ENCODE measurements at regions not wholly inside any gene's neighbourhood (a gene's known extent, or its start where the extent isn't known, plus 50 kb on each side); places are given as distances from the start of the nearest gene placed in this dataset.
A peak's percentile ranks its signal among the peaks of the same experiment; 100 is the strongest.
"Not testable (repeated sequence)": the region's sequence is repeated elsewhere in the genome, so short reads cannot be mapped to it uniquely, and the experiment has no call there.

- no peak for DNase-seq
Observed at GRCh38 chr2:180596453-180596852, 384.0 kb upstream of the UBE2E3 start.

- DNase-seq = no peak
Observed at GRCh38 chr2:180591947-180592346, 388.5 kb upstream of the UBE2E3 start.

- DNase-seq = not testable (repeated sequence)
Observed at GRCh38 chr2:180591093-180591781, 389.2 kb upstream of the UBE2E3 start.

GRCh38 chr2:180583441-180584140, 396.8 kb upstream of the UBE2E3 start:
- peak in 1 of 3 experiments; percentile 10 for DNase-seq

GRCh38 chr2:180579388-180579787, 401.0 kb upstream of the UBE2E3 start:
- DNase-seq = no peak

- no peak for DNase-seq
Observed at GRCh38 chr2:180578441-180578840, 402.0 kb upstream of the UBE2E3 start.

- no peak for DNase-seq
Observed at GRCh38 chr2:180577567-180577966, 402.8 kb upstream of the UBE2E3 start.

- peak in 1 of 3 experiments; percentile 12 for DNase-seq
Observed at GRCh38 chr2:180573951-180574350, 406.5 kb upstream of the UBE2E3 start.

- peak in 1 of 3 experiments; percentile 36 for DNase-seq
Observed at GRCh38 chr2:180572346-180572745, 408.1 kb upstream of the UBE2E3 start.

- DNase-seq = no peak
Observed at GRCh38 chr2:180571559-180571958, 408.8 kb upstream of the UBE2E3 start.

- no peak for DNase-seq
Observed at GRCh38 chr2:180570864-180571263, 409.5 kb upstream of the UBE2E3 start.

- DNase-seq = no peak
Observed at GRCh38 chr2:180564051-180564450, 416.4 kb upstream of the UBE2E3 start.

- no peak for DNase-seq
Observed at GRCh38 chr2:180562378-180562777, 418.0 kb upstream of the UBE2E3 start.

- DNase-seq = no peak
Observed at GRCh38 chr2:180559771-180560170, 420.6 kb upstream of the UBE2E3 start.

- DNase-seq = no peak
Observed at GRCh38 chr2:180559038-180559437, 421.4 kb upstream of the UBE2E3 start.

GRCh38 chr2:180555391-180555965, 424.9 kb upstream of the UBE2E3 start:
- no peak for DNase-seq

GRCh38 chr2:180554330-180554729, 426.1 kb upstream of the UBE2E3 start:
- DNase-seq = no peak

GRCh38 chr2:180553094-180553715, 427.2 kb upstream of the UBE2E3 start:
- DNase-seq = no peak

- peak in 2 of 3 experiments; percentile 13 to 61 for DNase-seq
Observed at GRCh38 chr2:180542511-180542910, 437.9 kb upstream of the UBE2E3 start.

GRCh38 chr2:180540761-180541160, 439.6 kb upstream of the UBE2E3 start:
- no peak for DNase-seq

GRCh38 chr2:180539541-180539940, 440.9 kb upstream of the UBE2E3 start:
- DNase-seq = no peak

GRCh38 chr2:180535289-180535688, 445.1 kb upstream of the UBE2E3 start:
- DNase-seq = no peak

GRCh38 chr2:180531787-180532186, 448.6 kb upstream of the UBE2E3 start:
- not testable (repeated sequence) for DNase-seq

GRCh38 chr2:180524499-180524898, 455.9 kb upstream of the UBE2E3 start:
- DNase-seq = no peak
